ENCODE measurements at regions not wholly inside any gene's neighbourhood (a gene's known extent, or its start where the extent isn't known, plus 50 kb on each side); places are given as distances from the start of the nearest gene placed in this dataset.

DNA sequence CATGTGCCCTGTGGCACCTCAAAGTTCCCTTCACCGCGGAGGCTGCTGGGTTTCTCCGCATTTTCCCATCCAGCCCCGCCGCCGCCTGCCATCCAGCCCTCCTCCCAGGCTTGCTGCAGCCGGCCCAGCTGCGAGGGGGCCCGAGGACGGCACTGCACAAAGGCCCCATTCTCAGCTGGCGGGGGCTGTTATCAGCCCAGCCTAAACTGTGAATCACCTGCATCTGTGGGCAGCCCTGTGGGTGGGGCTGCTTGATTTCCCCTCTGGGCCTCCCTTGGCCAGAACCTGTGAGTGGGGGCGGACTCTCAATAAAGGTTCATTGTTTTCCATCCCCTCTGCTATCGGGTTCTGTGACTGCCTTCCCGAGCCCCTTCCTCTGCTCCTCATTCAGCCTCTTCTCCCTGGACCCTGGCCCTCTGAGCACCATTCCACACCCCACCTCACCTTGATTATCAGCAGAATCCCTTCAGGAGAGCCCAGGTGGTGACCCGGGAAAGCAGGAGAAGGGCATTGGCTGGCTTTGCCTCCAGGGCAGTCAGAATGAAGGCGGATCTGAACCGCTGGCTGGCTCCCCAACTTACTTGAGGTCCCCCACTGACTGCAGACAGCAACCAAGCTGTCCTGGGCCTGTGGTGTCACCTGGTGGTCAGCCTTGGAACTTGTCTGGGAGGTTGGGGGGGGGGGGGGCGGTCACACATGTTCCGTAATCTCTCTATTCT is 204.5 kb downstream of the ZFP36L2 start:
- TF ChIP-seq EZH2 (IDR thresholded peaks at IDR 0.05; ENCODE audit: borderline replicate concordance, low read depth, low read length, poor library complexity, severe bottlenecking) = no peak
- TF ChIP-seq, protein P1, sequence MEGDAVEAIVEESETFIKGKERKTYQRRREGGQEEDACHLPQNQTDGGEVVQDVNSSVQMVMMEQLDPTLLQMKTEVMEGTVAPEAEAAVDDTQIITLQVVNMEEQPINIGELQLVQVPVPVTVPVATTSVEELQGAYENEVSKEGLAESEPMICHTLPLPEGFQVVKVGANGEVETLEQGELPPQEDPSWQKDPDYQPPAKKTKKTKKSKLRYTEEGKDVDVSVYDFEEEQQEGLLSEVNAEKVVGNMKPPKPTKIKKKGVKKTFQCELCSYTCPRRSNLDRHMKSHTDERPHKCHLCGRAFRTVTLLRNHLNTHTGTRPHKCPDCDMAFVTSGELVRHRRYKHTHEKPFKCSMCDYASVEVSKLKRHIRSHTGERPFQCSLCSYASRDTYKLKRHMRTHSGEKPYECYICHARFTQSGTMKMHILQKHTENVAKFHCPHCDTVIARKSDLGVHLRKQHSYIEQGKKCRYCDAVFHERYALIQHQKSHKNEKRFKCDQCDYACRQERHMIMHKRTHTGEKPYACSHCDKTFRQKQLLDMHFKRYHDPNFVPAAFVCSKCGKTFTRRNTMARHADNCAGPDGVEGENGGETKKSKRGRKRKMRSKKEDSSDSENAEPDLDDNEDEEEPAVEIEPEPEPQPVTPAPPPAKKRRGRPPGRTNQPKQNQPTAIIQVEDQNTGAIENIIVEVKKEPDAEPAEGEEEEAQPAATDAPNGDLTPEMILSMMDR (conservative IDR thresholded peaks at IDR 0.05; ENCODE audit: low read depth, low read length) = peak; percentile 31; the same call in 1 of the 2 replicates
